HCT116 (cell line): ENCODE measurements at regions not wholly inside any gene's neighbourhood (a gene's known extent, or its start where the extent isn't known, plus 50 kb on each side); places are given as distances from the start of the nearest gene placed in this dataset.

ENCODE experiments used
- ATAC-seq: fragments of 200-7000 bp; cut with Tn5 transposase; 2 replicates; pipeline ENCODE4 v1.9.1; 2020; ENCODE audit warnings: mild to moderate bottlenecking, moderate library complexity
- BruUV-seq: library from RNA; stranded (reverse); fragments of 400-500 nt; replicated peaks from 2 replicates; lab custom pipeline; 2021; lab: Mats Ljungman, UMichigan
- CTCF ChIA-PET: fragments of 300-600 bp; sonication (Branson Sonifier 250); formaldehyde crosslinking; loops from one replicate; lab custom pipeline; 2021; ENCODE audit warnings: antibody characterized with exemption; lab: Charles Lee
- POLR2A ChIA-PET: fragments of 300-600, 350-600 bp; sonication (Branson Sonifier 250); formaldehyde crosslinking; loops from one replicate; lab custom pipeline; 2021; ENCODE audit warnings: antibody characterized with exemption; lab: Charles Lee
- RAD21 ChIA-PET, 2 experiments: fragments of 300-600 bp; sonication (Branson Sonifier 250); formaldehyde crosslinking; loops; one replicate each; lab custom pipeline; 2023; ENCODE audit warnings: low total read pairs in 2 of 2; ENCODE audit not compliant: uncharacterized antibody in 2 of 2, unreplicated experiment in 2 of 2, low non-redundant PET in 1 of 2; lab: Charles Lee
- DNase-seq: peaks from one replicate; pipeline ENCODE4 v3.0.0-alpha.2; 2010; ENCODE audit warnings: low read depth, low spot score
- H2AFZ ChIP-seq: fragments of 200-600 bp; shearing (Covaris generic), sonication (generic); 2 replicates; pipeline ENCODE4 v1.6.1; 2017; ENCODE audit warnings: low read depth, mixed run types, mixed read lengths, antibody characterized with exemption, low read length; ENCODE audit not compliant: poor library complexity, severe bottlenecking
- H3K27ac ChIP-seq: 2 replicates; pipeline ENCODE4 v1.5.1; 2012; ENCODE audit warnings: low read depth, low read length
- H3K27me3 ChIP-seq: fragments of 200-600 bp; sonication (generic); 2 replicates; pipeline ENCODE4 v1.6.1; 2016; ENCODE audit warnings: mixed run types, low read length, mixed read lengths; ENCODE audit not compliant: insufficient read depth
- H3K36me3 ChIP-seq, 2 experiments: fragments of 200-500 bp in 1 of 2; fragments of 200-600 bp in 1 of 2; sonication (Bioruptor generic) in 1 of 2; sonication (generic) in 1 of 2; 2 replicates each; pipeline versions ENCODE4 v1.5.1 to v1.6.1; 2014 to 2016; ENCODE audit warnings: low read length in 2 of 2, inconsistent platforms in 1 of 2, mixed read lengths in 1 of 2, mixed run types in 1 of 2; ENCODE audit not compliant: insufficient read depth in 2 of 2, control insufficient read depth in 1 of 2
- H3K4me1 ChIP-seq, 2 experiments: fragments of 200-600 bp in 1 of 2; sonication (generic) in 1 of 2; 2 replicates each; pipeline versions ENCODE4 v1.5.1 to v1.6.1; 2012 to 2017; ENCODE audit warnings: low read length in 2 of 2, inconsistent platforms in 1 of 2, mild to moderate bottlenecking in 1 of 2, mixed read lengths in 1 of 2, mixed run types in 1 of 2, moderate library complexity in 1 of 2; ENCODE audit not compliant: insufficient read depth in 2 of 2, control insufficient read depth in 1 of 2
- H3K4me2 ChIP-seq: fragments of 200-600 bp; sonication (generic); 2 replicates; pipeline ENCODE4 v1.6.1; 2017; ENCODE audit warnings: mixed run types, low read length, mixed read lengths
- H3K4me3 ChIP-seq, 2 experiments: fragments of 200-600 bp in 1 of 2; sonication (generic) in 1 of 2; replicated peaks in 1 of 2; 2 replicates each; pipeline ENCODE4 v1.5.1; 2011 to 2016; ENCODE audit warnings: low read length in 2 of 2, control low read depth in 1 of 2, low read depth in 1 of 2, mild to moderate bottlenecking in 1 of 2, mixed read lengths in 1 of 2, mixed run types in 1 of 2
- H3K79me2 ChIP-seq: fragments of 200-600 bp; sonication (generic); 2 replicates; pipeline ENCODE4 v1.6.1; 2017; ENCODE audit warnings: mild to moderate bottlenecking, mixed run types, low read length, moderate library complexity, mixed read lengths; ENCODE audit not compliant: insufficient read depth
- H3K9ac ChIP-seq: fragments of 200-600 bp; sonication (generic); 2 replicates; pipeline ENCODE4 v1.6.1; 2016; ENCODE audit warnings: low read length, mixed read lengths
- H3K9me2 ChIP-seq: fragments of 200-600 bp; sonication (generic), shearing (Covaris generic); 2 replicates; pipeline ENCODE4 v1.6.1; 2017; ENCODE audit warnings: mixed run types, mild to moderate bottlenecking, moderate library complexity; ENCODE audit not compliant: insufficient read depth
- H3K9me3 ChIP-seq, 2 experiments: fragments of 200-500 bp in 1 of 2; fragments of 200-600 bp in 1 of 2; sonication (Bioruptor generic) in 1 of 2; sonication (generic) in 1 of 2; 2 replicates each; pipeline ENCODE4 v1.6.1; 2014 to 2017; ENCODE audit warnings: low read length in 2 of 2, mixed read lengths in 2 of 2, inconsistent platforms in 1 of 2, low read depth in 1 of 2, mild to moderate bottlenecking in 1 of 2, mixed run types in 1 of 2, moderate library complexity in 1 of 2; ENCODE audit not compliant: control insufficient read depth in 1 of 2, insufficient read depth in 1 of 2
- H4K20me1 ChIP-seq: fragments of 200-600 bp; sonication (generic), shearing (Covaris generic); 2 replicates; pipeline ENCODE4 v1.6.1; 2017; ENCODE audit warnings: mixed run types, mild to moderate bottlenecking, moderate library complexity; ENCODE audit not compliant: insufficient read depth
- CTCF ChIP-seq, 3 experiments: fragments of 200-600 bp in 1 of 3; sonication (generic) in 1 of 3; IDR thresholded peaks in 2 of 3; conservative IDR thresholded peaks in 1 of 3; 2 replicates each; pipeline ENCODE4 v1.5.1; 2012 to 2017; ENCODE audit warnings: low read depth in 2 of 3, low read length in 2 of 3, antibody characterized with exemption in 1 of 3, borderline replicate concordance in 1 of 3, control low read depth in 1 of 3, mild to moderate bottlenecking in 1 of 3, mixed read lengths in 1 of 3, mixed run types in 1 of 3, moderate library complexity in 1 of 3; ENCODE audit not compliant: insufficient read depth in 1 of 3
- RAD21 ChIP-seq: IDR thresholded peaks from 2 replicates; pipeline ENCODE4 v1.6.1; 2012; ENCODE audit warnings: low read depth, mild to moderate bottlenecking
- intact Hi-C: fragments of 100-400 bp; cut with micrococcal nuclease; formaldehyde crosslinking; loops from 2 replicates; pipeline ENCODE4 v1.10.0; 2022
- TF ChIP-seq, protein P1 (sequence below): IDR thresholded peaks from 2 replicates; pipeline ENCODE4 v1.6.1; 2012

GRCh38 chr1:214816603-214817002, 213.6 kb downstream of the CENPF start (continued):
- TF ChIP-seq RAD21: 0 out of 2 replicates have a peak, but pooled peaks have one; percentile 9

GRCh38 chr1:214823311-214824117, 220.5 kb downstream of the CENPF start:
- Histone ChIP-seq H3K4me2 (no peak overlapping the region), H3K4me1 (no peaks in the 10 kb centered on the region), H3K9me3 (peaks cover 0 to 3% of the 10 kb centered on the region in 2 experiments; a peak in 1 of 4 replicates), H3K9me2 (no peaks in the 10 kb centered on the region), H3K4me3 (no peak overlapping the region), H3K27ac (no peak overlapping the region), H3K27me3 (no peaks in the 10 kb centered on the region), H3K79me2 (no peaks in the 10 kb centered on the region), H3K36me3 (no peaks in the 10 kb centered on the region), H4K20me1 (no peaks in the 10 kb centered on the region), H2AFZ (peak overlapping the region; percentile 16), H3K9ac (no peak overlapping the region)
- DNase-seq (no peak), ATAC-seq (peak; percentile 49)
- TF ChIP-seq, protein P1, sequence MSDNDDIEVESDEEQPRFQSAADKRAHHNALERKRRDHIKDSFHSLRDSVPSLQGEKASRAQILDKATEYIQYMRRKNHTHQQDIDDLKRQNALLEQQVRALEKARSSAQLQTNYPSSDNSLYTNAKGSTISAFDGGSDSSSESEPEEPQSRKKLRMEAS: no peak
- TF ChIP-seq CTCF (IDR thresholded peaks at IDR 0.05 in 2 of 3, conservative IDR thresholded peaks at IDR 0.05 in 1 of 3; ENCODE audit: borderline replicate concordance in 1 of 3, insufficient read depth in 1 of 3, low read depth in 2 of 3, low read length in 2 of 3): peak in 1 of 3 experiments; percentile 6; a peak in 1 of 6 replicates
- POLR2A ChIA-PET: no interaction called here
- intact Hi-C loops: no loop called here
- no TSS peak for BruUV-seq
- RAD21 ChIA-PET: no interaction called here
- CTCF ChIA-PET: interaction anchor here (0.7 kb wide), 2 partner anchors 22 to 29 kb away, joined by 3 to 4 read pairs; no protein-coding TSS in a partner anchor
